OCI-LY1 (cell line): ENCODE measurements at regions not wholly inside any gene's neighbourhood (a gene's known extent, or its start where the extent isn't known, plus 50 kb on each side); places are given as distances from the start of the nearest gene placed in this dataset.

Source experiments
- EZH2 ChIP-seq: fragments of 200-600 bp; sonication (generic), shearing (Covaris generic); IDR thresholded peaks from 2 replicates; pipeline ENCODE4 v1.8.0; 2017; ENCODE audit warnings: borderline replicate concordance, mixed run types, mild to moderate bottlenecking, antibody characterized with exemption, low read length, moderate library complexity, mixed read lengths
- TF ChIP-seq, protein P1 (sequence below): fragments of 200-600 bp; sonication (generic), shearing (Covaris generic); IDR thresholded peaks from 2 replicates; pipeline ENCODE4 v1.5.1; 2017; ENCODE audit warnings: mild to moderate bottlenecking, antibody characterized with exemption, low read length, moderate library complexity, mixed read lengths

GRCh38 chr20:37586078-37586477, 58.4 kb upstream of the BLCAP start:
- TF ChIP-seq, protein P1, sequence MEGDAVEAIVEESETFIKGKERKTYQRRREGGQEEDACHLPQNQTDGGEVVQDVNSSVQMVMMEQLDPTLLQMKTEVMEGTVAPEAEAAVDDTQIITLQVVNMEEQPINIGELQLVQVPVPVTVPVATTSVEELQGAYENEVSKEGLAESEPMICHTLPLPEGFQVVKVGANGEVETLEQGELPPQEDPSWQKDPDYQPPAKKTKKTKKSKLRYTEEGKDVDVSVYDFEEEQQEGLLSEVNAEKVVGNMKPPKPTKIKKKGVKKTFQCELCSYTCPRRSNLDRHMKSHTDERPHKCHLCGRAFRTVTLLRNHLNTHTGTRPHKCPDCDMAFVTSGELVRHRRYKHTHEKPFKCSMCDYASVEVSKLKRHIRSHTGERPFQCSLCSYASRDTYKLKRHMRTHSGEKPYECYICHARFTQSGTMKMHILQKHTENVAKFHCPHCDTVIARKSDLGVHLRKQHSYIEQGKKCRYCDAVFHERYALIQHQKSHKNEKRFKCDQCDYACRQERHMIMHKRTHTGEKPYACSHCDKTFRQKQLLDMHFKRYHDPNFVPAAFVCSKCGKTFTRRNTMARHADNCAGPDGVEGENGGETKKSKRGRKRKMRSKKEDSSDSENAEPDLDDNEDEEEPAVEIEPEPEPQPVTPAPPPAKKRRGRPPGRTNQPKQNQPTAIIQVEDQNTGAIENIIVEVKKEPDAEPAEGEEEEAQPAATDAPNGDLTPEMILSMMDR = no peak
- no peak for TF ChIP-seq EZH2
